ENCODE measurements at regions not wholly inside any gene's neighbourhood (a gene's known extent, or its start where the extent isn't known, plus 50 kb on each side); places are given as distances from the start of the nearest gene placed in this dataset.

DNA sequence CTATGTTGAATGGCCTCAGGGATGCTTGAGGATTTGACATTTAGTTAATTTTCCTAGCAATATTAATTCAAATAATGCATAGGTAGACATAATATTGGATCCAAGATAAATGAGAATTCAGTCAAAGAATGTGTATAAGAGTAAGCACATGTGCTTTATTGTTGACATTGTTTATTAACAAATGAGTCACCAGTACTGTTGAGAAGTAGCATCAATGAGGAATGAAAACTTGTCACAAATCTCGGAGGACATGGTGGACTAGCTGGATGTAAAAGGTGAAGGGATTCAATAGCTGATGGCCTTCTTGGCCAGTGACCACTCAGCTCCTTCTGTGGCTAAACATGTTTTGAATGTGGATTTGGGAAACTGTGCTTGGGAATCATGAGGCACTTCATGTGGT is 1137.0 kb downstream of the HACE1 start:
- Histone ChIP-seq H3K27ac (ENCODE audit: control insufficient read depth, insufficient read depth) (no peak overlapping the region), H3K9ac (ENCODE audit: control insufficient read depth, insufficient read depth, low read length) (no peak overlapping the region), H2AFZ (ENCODE audit: control insufficient read depth, low read depth, low read length) (no peak overlapping the region), H3K27me3 (replicated peaks in 1 of 2; ENCODE audit: control insufficient read depth in 2 of 2, insufficient read depth in 2 of 2, low read length in 1 of 2) (no peaks in the 10 kb centered on the region), H3K4me3 (no peak overlapping the region), H3K79me2 (ENCODE audit: control insufficient read depth, insufficient read depth, low read length) (no peaks in the 10 kb centered on the region), H3K4me1 (ENCODE audit: control insufficient read depth, insufficient read depth, low read length) (no peaks in the 10 kb centered on the region), H3K4me2 (ENCODE audit: control insufficient read depth, insufficient read depth) (no peak overlapping the region), H4K20me1 (ENCODE audit: control insufficient read depth, insufficient read depth) (no peaks in the 10 kb centered on the region), H3K9me3 (replicated peaks; ENCODE audit: control insufficient read depth, insufficient read depth, low read length) (no peaks in the 10 kb centered on the region), H3K36me3 (ENCODE audit: control insufficient read depth in 2 of 2, insufficient read depth in 2 of 2, low read length in 1 of 2) (no peaks in the 10 kb centered on the region)
- no peak for DNase-seq (ENCODE audit: low read depth, low spot score)
- no peak for FAIRE-seq
- no TSS peak for BruUV-seq (replicated peaks)
- ChIA-PET POLR2A (no interaction called here), RAD21 (ENCODE audit: unreplicated experiment) (no interaction called here), CTCF (no interaction called here), SMC1A (ENCODE audit: uncharacterized antibody, unreplicated experiment) (no interaction called here)
- ATAC-seq, result no peak
- TF ChIP-seq IRF4 (IDR thresholded peaks at IDR 0.05; ENCODE audit: low read depth, low read length), result no peak
- no peak for TF ChIP-seq STAT1 (conservative IDR thresholded peaks at IDR 0.05)
- TF ChIP-seq ZSCAN29 (IDR thresholded peaks at IDR 0.05), result no peak
- no peak for TF ChIP-seq BACH1 (IDR thresholded peaks at IDR 0.05; ENCODE audit: borderline replicate concordance)
- TF ChIP-seq DPF2 (IDR thresholded peaks at IDR 0.05), result no peak
- no peak for TF ChIP-seq TCF3 (IDR thresholded peaks at IDR 0.05; ENCODE audit: borderline replicate concordance, insufficient read depth, low read depth, low read length)
- TF ChIP-seq, protein P1, sequence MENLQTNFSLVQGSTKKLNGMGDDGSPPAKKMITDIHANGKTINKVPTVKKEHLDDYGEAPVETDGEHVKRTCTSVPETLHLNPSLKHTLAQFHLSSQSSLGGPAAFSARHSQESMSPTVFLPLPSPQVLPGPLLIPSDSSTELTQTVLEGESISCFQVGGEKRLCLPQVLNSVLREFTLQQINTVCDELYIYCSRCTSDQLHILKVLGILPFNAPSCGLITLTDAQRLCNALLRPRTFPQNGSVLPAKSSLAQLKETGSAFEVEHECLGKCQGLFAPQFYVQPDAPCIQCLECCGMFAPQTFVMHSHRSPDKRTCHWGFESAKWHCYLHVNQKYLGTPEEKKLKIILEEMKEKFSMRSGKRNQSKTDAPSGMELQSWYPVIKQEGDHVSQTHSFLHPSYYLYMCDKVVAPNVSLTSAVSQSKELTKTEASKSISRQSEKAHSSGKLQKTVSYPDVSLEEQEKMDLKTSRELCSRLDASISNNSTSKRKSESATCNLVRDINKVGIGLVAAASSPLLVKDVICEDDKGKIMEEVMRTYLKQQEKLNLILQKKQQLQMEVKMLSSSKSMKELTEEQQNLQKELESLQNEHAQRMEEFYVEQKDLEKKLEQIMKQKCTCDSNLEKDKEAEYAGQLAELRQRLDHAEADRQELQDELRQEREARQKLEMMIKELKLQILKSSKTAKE (IDR thresholded peaks at IDR 0.05; ENCODE audit: low read depth, poor library complexity, severe bottlenecking), result no peak
- TF ChIP-seq, protein P2, sequence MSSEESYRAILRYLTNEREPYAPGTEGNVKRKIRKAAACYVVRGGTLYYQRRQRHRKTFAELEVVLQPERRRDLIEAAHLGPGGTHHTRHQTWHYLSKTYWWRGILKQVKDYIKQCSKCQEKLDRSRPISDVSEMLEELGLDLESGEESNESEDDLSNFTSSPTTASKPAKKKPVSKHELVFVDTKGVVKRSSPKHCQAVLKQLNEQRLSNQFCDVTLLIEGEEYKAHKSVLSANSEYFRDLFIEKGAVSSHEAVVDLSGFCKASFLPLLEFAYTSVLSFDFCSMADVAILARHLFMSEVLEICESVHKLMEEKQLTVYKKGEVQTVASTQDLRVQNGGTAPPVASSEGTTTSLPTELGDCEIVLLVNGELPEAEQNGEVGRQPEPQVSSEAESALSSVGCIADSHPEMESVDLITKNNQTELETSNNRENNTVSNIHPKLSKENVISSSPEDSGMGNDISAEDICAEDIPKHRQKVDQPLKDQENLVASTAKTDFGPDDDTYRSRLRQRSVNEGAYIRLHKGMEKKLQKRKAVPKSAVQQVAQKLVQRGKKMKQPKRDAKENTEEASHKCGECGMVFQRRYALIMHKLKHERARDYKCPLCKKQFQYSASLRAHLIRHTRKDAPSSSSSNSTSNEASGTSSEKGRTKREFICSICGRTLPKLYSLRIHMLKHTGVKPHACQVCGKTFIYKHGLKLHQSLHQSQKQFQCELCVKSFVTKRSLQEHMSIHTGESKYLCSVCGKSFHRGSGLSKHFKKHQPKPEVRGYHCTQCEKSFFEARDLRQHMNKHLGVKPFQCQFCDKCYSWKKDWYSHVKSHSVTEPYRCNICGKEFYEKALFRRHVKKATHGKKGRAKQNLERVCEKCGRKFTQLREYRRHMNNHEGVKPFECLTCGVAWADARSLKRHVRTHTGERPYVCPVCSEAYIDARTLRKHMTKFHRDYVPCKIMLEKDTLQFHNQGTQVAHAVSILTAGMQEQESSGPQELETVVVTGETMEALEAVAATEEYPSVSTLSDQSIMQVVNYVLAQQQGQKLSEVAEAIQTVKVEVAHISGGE (CRISPR knock-in tag; IDR thresholded peaks at IDR 0.05), result no peak
- TF ChIP-seq CBFB (IDR thresholded peaks at IDR 0.05; ENCODE audit: low read depth), result no peak
- no peak for TF ChIP-seq SPI1 (IDR thresholded peaks at IDR 0.05; ENCODE audit: borderline replicate concordance, insufficient read depth, low read depth, low read length)
- no peak for TF ChIP-seq JUND (IDR thresholded peaks at IDR 0.05; ENCODE audit: low read depth, low read length)
- TF ChIP-seq, protein P3, sequence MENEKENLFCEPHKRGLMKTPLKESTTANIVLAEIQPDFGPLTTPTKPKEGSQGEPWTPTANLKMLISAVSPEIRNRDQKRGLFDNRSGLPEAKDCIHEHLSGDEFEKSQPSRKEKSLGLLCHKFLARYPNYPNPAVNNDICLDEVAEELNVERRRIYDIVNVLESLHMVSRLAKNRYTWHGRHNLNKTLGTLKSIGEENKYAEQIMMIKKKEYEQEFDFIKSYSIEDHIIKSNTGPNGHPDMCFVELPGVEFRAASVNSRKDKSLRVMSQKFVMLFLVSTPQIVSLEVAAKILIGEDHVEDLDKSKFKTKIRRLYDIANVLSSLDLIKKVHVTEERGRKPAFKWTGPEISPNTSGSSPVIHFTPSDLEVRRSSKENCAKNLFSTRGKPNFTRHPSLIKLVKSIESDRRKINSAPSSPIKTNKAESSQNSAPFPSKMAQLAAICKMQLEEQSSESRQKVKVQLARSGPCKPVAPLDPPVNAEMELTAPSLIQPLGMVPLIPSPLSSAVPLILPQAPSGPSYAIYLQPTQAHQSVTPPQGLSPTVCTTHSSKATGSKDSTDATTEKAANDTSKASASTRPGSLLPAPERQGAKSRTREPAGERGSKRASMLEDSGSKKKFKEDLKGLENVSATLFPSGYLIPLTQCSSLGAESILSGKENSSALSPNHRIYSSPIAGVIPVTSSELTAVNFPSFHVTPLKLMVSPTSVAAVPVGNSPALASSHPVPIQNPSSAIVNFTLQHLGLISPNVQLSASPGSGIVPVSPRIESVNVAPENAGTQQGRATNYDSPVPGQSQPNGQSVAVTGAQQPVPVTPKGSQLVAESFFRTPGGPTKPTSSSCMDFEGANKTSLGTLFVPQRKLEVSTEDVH (IDR thresholded peaks at IDR 0.05; ENCODE audit: low read depth, partially characterized antibody), result no peak
- TF ChIP-seq, protein P4, sequence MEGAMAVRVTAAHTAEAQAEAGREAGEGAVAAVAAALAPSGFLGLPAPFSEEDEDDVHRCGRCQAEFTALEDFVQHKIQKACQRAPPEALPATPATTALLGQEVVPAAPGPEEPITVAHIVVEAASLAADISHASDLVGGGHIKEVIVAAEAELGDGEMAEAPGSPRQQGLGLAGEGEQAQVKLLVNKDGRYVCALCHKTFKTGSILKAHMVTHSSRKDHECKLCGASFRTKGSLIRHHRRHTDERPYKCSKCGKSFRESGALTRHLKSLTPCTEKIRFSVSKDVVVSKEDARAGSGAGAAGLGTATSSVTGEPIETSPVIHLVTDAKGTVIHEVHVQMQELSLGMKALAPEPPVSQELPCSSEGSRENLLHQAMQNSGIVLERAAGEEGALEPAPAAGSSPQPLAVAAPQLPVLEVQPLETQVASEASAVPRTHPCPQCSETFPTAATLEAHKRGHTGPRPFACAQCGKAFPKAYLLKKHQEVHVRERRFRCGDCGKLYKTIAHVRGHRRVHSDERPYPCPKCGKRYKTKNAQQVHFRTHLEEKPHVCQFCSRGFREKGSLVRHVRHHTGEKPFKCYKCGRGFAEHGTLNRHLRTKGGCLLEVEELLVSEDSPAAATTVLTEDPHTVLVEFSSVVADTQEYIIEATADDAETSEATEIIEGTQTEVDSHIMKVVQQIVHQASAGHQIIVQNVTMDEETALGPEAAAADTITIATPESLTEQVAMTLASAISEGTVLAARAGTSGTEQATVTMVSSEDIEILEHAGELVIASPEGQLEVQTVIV (IDR thresholded peaks at IDR 0.05; ENCODE audit: borderline replicate concordance, partially characterized antibody), result no peak
- no peak for TF ChIP-seq TCF12 (IDR thresholded peaks at IDR 0.05; ENCODE audit: low read depth, low read length)
- intact Hi-C loops (cut with micrococcal nuclease; ENCODE audit: unreplicated experiment) (no loop called here), in situ Hi-C loops (cut with MboI) (no loop called here)
- WGBS (ENCODE audit: insufficient coverage, insufficient replicate concordance, low lambda C conversion rate, missing lambda C conversion rate), result 0% methylated on average over 1 of the region's 1 CpG
